GM18517 (cell line): ENCODE measurements at regions not wholly inside any gene's neighbourhood (a gene's known extent, or its start where the extent isn't known, plus 50 kb on each side); places are given as distances from the start of the nearest gene placed in this dataset.

Source experiments
- ATAC-seq: cut with Tn5 transposase; IDR thresholded peaks from one replicate; pipeline ENCODE4 v1.9.1; 2021; ENCODE audit warnings: mild to moderate bottlenecking, moderate library complexity; ENCODE audit not compliant: unreplicated experiment

DNA sequence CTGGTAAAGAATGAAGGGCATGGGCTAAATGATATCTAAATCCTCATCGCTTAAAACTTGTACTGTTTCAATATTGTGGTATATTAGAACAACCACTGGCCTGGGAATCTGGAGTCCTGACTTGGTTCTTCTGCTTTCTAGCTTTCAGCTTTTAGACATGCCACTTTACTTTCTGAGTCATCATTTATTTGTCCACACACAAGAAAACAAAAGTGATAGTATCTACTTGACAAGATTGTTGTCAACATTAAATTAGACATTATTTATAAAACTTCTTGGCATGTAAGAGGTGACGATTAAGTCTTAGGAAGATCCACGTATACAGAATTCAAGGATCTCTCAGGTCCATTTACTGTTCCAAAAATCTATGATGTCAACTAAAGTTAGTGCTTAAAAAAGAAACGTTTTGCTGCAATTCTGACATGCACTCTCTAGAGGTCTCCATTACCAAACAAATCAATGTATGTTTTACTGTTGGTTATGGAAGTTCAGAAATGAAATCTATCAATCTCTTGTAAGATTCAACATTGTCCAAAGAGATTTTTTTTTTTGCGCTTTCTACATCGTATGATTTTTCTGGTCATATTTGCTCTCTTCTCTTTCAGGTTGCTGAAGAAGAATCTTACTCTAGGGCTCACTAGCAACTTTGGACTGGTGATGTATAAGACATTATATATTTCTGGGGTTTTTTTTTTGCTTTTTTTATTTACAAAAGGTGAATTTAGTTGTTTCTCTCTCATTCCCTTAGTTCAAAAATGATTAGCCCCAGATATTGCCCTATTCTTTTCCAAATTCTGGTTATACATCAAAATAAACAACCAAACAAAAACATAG lies 53.6 kb upstream of the DYNC1I1 start:
- ATAC-seq = no peak

DNA sequence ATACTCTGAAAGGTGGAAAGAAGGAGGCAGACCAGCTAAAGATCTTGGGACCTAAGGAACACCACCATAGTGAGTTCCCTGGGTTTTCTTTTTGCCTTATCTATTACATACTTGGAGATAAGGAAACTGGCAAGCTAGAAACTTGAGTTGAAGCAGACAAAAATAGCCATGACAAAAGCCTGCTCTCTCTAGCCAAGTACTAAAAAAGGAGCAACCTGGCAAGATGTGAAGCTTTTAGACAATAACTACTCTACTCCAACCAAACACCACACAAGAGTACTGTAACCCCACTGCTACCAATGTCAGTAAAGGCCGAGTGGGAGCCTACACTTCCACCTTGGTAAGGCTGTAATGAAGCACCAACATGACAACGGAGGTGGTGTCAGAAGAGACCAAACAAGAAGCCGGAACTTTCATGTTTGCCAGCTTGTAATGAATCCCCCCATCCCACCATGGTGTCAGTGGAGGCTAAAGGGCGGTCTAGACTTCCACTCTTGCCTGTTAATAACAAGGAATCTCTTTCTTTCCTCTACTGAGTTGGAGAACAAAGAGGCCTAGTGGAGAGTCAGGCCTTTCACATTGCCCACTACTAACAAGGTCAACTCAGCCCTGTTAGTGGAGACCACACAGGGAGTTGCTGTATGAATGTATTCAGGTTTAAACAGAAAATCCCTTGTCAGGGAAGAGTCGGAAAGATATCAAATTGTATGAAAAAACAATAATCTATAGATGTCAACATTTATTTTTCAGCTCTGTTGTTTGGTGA lies 55.8 kb upstream of the DYNC1I1 start:
- ATAC-seq = no peak

DNA sequence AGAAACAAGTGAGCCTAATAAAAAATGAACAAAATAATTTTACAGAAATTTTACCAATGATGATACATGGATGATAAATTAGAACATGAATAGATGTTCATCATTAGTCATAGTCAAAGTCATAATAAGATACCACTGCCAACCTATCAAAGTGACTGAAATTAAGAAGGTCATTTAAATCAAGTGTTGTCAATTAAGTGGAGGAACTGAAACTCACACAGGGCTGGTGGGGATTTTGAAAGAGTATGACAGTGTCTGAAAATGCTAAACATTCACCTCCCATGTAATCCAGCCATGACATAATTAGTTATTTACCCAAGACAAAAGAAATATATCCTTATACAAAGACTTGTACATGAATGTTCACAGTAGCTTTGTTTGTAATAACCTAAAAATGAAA lies 57.1 kb upstream of the DYNC1I1 start:
- peak; percentile 86 for ATAC-seq

DNA sequence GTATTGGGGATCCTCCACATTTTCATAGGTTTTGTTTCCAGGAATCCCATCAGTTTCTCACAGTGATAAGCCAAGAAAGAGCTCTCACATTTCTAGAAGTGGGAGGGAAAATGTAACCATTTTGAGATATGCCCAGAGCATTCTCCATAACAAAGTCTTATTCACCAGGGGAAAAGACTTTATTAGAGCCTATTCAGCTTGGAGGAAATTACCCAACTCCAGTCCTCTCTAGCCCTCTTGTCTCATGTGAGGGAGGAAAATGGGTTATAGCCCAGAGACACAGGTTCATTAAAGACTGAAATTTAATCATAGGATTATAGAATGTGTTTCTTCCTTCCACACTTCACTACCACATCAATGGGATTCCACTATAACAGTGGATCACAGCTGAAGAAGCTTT lies 61.6 kb upstream of the DYNC1I1 start:
- ATAC-seq = no peak

DNA sequence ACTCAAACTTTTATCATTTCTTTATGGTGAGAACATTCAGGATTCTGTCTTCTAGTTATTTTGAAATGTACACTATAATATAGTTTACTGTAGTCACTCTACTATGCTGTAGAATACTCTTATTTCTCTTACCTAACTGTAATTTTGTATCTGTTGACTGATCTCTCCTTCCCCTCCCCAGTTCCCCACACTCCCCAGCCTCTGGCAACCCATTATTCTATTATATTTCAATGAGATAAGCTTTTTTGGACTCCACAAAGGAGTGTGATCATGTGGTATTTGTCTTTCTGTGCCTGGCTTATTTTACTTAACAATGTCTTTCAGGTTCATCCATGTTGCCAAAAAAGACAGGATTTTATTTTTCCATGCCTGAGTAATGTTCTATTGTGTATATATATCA lies 71.4 kb upstream of the DYNC1I1 start:
- ATAC-seq = no peak

DNA sequence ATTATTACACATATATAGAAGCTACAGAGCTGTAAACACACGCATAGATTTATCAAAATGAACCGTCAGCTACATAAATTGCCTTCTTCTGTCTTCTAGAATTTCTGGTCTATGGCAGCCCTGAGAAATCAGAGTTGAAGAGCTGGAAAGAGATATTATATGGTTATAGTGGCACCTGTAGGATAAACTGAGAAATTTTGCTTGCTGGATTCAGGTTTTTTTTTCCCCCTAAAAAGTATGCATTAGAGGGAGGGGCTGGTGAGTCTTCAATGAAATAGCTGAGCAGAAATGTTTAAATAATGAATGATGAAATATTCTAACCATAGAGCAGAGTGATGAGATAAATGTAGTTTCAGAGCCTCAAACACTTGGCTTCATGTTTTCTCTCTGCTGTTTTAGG lies 78.0 kb upstream of the DYNC1I1 start:
- ATAC-seq = no peak

DNA sequence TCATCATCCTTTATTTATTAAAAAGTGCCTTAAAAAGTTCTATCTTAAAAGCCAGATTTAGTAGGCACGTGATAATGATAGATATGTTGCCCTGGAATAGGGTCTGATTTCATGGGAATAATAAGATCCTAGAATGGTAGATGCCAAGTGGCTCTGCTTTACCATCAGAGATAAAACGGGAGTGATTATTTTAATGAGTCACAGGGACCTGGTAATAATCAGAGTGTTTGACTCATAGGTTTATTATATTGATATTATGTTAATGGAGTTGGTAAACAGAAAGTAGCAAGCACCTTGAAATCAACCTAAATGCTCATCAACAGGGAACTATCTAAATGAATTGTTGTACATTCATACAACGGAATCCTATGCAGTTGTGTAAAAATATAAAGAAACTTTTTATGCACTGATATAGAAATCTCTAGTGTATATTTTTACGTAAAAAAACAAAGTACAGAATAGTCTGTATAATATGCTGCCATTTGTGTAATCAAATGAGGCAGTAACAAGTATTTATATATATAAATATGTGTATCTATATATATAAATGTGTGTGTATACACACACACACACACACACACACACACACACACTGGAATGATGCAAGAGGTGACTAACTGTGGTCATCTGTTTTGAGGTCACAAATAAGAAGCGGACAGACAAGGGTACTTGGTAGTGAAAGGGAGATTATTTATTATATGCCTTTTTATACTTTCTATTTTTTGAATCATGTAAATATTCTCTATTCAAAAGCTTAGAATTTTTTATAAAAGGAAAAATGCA lies 78.6 kb upstream of the DYNC1I1 start:
- no peak for ATAC-seq

DNA sequence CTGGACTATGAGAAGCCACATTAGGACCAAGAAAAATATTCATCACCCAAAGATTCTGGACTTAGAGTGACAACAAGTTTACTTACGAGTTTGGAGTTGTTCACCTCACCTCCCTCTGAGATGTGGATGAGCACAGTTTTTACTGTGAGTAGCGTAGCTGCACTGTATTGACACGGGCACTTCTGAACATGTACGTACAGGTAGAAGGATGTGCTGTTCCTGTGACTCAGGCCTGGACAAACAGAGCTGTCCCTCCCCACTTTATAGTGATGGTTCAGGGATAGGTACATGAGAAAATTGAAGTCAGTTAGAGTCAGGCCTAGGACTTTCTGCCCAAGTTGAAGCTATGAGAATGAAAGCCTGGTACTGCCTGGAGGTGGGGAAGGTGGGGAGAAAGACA lies 80.9 kb upstream of the DYNC1I1 start:
- ATAC-seq = no peak

DNA sequence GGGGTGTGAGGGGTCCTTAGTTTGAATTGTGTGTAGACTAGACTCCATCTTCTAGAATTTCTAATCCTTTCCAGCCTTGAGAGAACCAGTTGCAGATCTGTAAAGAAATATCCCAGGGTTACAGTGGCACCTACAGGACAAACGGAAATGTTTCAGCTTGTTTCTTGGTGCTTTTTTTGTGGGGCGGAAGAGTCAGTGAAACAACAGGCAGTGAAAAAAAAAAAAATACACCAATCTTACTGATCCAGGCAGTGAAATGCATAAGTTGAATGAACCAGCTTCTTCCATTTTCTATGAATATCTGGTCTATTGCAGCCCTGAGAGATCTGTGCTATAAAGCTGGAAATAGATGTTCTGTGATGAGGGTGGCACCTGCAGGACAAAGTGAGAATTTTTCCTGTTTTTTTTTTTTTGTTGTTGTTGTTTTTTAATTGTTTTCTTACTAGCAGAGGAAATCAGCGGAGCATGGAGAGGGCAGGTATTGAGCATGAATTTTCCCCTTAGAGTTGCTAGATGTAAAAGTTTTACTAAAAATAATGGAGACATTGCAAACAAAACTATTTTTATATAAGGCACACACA lies 81.9 kb upstream of the DYNC1I1 start:
- ATAC-seq = peak; percentile 77

DNA sequence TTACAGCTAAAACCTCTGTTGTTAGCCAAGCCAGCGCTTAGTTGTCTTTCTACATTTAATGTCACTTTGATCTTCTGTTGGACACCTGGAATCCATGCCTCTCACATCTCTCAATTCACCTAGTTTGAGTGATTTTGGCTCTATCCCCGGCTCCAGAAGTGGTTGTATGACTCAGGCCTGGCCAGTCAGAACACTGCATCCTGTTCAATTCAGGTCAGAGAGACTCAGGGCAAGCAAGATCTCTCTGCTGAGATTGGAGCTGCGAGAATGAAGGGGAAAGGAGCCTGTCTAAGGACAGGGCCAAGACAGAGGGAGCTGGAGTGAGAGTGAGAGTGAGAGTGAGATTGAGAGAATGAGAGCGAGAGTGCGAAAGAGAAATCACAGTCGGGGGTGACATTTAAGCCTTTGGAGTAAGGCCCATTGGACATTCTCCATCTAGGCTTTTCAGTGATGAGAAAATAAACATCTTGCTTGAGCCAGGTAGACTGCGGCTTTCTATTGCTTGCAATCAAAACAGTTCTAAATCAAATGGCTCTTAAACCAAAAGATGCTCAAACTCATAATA lies 83.3 kb upstream of the DYNC1I1 start:
- no peak for ATAC-seq

DNA sequence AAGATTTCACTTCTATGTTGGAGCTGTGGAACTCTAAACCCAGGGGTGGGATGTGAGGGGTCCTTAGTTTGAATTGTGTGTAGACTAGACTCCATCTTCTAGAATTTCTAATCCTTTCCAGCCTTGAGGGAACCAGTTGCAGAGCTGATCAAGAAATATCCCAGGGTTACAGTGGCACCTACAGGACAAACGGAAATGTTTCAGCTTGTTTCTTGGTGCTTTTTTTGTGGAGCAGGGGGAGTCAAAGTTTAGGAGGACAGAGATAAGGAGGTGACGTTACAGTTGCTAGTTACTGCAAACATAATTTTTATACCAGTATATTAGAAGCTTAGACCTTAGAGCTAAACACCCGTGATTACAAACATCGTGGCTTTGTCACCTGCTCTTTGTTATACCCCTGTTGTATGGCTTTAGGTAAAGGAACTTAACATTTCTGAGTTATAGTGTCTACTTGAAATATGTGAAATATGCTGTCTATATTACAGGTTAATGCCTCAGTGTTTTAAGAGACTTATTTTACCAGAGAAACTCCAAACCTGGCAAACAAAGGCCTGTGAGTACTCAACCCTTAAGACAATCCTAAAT lies 84.5 kb upstream of the DYNC1I1 start:
- peak; percentile 37 for ATAC-seq

DNA sequence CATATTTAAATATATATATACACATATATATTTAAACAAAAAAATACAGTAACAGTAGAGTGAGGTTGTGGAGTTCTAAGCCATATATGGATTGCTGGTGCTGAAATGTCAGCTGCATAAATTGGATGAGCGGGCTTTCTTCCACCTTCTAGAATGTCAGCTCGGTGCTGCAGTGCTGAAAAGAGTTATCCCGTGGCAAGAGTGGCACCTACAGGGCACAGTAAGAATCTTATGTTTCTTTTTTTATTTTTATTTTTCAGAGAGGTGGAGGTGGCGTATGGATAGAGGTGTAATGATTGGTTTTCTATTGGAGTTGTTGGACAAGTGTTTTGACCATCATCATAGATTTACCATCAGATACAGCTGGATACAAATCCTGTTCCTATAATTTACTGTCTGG lies 86.2 kb upstream of the DYNC1I1 start:
- ATAC-seq = peak; percentile 56

DNA sequence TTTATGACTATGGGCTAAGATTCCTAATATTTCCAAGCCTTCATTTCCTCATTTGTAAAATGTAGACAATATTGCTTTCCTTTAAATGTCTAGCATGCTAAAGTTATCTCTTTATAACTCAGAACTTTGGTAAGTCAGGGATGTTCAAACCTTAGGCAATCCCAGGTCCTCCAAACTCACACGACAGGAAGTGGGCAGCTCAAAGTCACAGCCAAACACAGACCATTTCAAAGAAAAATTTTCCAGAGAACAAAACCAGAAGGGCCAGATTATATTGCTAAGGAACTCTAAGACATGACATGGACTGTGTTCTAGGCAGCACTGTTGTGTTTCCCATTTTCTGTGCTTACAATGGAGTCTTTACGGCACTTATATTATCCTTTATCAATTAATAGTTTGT lies 87.8 kb upstream of the DYNC1I1 start:
- no peak for ATAC-seq

DNA sequence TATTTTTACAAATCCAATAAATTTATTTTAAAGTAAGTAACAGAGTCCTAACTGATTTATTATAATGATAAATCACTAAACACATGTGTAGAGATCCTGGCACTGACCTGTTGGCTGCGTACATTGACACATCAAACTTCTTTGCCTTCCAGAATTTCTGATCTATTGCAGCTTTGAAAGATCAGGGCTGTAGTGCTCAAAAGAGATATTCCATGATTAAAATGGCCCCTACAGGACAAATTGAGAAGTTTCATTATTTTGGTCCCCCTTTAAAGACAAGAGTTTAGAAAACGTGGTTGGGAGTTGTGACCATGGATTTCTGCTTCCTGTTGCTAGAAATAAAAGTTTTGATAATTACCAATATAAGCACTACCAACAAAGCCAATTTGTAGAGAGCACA lies 87.7 kb upstream of the PDK4 start:
- ATAC-seq = no peak

DNA sequence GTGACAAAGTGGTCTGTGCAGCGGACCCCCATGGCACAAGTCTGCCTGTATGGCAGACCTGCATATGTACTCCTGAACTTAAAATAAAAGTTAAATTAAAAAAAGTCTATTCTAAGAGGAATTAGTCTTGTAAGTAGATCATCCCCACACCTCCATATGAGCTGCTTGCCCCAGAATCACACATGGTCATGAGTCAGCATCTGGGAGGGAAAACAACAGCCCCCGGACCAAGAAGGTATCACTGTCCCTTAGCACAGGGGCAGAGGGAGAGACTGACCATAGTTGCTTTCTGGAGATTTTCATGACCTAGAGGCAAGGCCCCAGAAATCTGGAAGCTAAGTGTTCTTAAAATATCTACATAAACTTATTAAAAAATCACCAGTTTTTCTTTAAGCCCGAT lies 86.6 kb upstream of the PDK4 start:
- ATAC-seq = no peak

DNA sequence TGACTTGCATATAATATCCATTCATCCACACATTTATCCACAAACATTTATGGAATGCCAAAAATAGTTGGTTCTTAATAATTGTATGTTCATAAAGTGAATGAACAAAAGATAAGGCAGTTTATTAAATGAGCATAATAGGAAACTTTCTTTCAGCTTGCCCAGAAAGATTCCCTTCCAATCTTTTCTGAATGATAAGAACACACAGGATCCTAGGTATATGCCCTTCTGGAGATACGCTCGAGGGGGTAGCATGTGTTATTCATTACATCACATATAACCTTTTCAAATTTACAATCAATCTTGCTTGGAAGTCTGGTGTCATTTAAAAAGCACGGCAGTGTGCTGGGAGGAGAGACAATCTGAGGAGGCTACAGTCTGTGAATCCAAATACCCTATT lies 80.4 kb upstream of the PDK4 start:
- ATAC-seq = no peak

DNA sequence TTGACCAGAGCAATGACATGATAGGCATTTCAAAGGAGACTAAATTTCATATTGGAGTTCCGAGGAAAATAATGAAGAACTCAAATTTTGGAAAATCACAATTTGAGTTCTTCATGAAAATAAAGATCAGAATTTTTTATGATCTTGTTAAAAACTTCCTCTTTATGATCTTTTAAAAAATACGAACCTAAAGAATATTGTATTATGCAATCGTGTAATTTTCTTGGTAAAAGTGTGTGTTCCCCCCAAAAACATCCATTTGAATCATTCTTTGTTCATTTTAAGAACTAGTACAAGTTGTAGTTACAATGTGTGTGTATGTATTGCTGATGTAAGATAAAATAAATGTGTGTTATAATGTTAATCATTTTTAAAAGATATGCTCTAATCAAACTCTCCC lies 79.3 kb upstream of the PDK4 start:
- ATAC-seq = no peak

DNA sequence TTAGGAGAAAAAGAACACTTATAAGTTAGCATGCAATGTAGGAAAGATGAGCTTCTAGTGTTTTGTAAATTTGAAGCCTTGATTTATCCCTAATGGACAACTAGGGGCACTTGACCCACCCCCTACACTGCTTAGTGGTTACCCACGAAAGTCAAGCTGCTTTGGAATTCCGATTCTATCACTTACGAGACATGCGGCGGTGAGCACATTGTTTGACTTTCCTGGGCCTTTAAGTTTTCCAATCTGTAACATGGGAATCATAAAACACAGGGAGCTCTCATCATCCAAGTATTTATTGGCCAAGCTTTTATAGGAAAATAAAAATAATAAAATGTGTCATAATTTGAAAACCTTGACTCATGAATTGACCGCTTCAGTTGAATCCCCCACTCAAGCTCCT lies 78.7 kb upstream of the PDK4 start:
- ATAC-seq = no peak

DNA sequence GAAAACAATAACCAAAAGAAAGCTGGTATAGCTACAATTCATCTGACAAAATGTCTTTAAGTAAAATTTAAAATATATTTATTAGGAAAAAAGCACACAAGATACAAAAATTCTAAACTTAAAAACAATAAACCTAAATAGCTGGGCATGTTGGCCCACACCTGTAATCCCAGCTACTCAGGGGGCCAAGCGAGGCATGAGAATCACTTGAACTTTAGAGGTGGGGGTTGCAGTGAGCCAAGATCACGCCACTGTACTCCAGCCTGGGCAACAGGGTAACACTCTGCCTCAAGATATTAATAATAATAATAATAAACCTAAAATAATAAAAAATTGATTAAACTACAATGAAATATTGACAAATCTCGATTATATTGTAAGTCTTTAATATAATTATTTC lies 77.8 kb upstream of the PDK4 start:
- ATAC-seq = no peak

DNA sequence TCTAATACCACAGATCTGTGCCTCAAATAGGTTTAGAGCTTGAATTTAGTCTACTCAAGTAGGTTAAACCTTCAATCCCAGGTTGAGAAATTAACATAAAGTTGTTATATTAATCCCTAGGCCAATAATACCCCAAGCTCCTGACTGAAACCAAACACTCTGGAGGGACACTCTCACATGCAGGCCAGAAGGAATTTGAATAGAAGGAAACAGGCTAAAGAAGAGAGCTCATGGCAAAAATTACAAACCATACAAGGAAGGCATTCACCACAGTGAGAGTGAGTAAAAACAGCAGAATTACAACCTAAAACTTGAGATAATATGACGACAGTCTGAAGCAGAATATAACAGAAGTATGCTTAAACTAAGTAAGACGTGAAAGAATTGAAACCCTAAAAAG lies 76.1 kb upstream of the PDK4 start:
- ATAC-seq = no peak

DNA sequence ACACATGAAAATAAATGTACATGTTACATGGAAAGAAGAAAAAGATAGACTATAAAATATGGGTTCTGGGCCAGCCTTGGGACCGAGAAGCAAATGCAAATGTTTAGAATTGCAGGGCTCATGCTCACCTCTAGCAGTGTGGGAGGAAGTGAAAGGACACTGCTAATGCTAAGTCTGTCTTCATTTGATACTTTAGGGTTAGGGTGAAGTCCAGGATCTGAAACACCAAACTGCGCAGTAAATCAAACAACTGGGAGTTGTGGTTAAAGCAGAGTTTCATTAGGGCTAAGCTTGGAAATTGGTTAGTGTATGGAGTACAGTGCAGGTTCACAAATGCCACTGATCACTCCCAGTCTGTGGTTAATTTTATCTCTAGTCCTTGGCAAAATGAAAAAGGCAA lies 73.2 kb upstream of the PDK4 start:
- no peak for ATAC-seq
